Activated B cell treated with CpG ODN at 0.5 μM for 24 hours (primary cell): ENCODE measurements at regions not wholly inside any gene's neighbourhood (a gene's known extent, or its start where the extent isn't known, plus 50 kb on each side); places are given as distances from the start of the nearest gene placed in this dataset.

ENCODE experiments used
- ATAC-seq: fragments of 200-7000 bp; cut with Tn5 transposase; one replicate; pipeline ENCODE4 v1.10.0; 2021; ENCODE audit warnings: low read depth, mild to moderate bottlenecking, moderate library complexity
- CTCF ChIA-PET: fragments of 350-600 bp; sonication (Branson Sonifier 250); formaldehyde crosslinking; loops from one replicate; lab custom pipeline; 2021; ENCODE audit warnings: antibody characterized with exemption; lab: Charles Lee
- POLR2A ChIA-PET: fragments of 350-600 bp; sonication (Branson Sonifier 250); formaldehyde crosslinking; loops from one replicate; lab custom pipeline; 2021; ENCODE audit warnings: antibody characterized with exemption; lab: Charles Lee
- DNase-seq: peaks from one replicate; pipeline ENCODE4 v3.0.0; 2022
- H3K27ac Mint-ChIP-seq: one replicate; pipeline ENCODE4 v1.8.0; 2020; ENCODE audit warnings: mixed read lengths
- H3K27me3 Mint-ChIP-seq: one replicate; pipeline ENCODE4 v1.8.0; 2021; ENCODE audit warnings: mixed read lengths
- H3K36me3 Mint-ChIP-seq: one replicate; pipeline ENCODE4 v1.8.0; 2021; ENCODE audit warnings: low read depth, mixed read lengths
- H3K4me1 Mint-ChIP-seq: one replicate; pipeline ENCODE4 v1.8.0; 2021; ENCODE audit warnings: mixed read lengths
- H3K4me3 Mint-ChIP-seq: one replicate; pipeline ENCODE4 v1.8.0; 2020; ENCODE audit warnings: mild to moderate bottlenecking, mixed read lengths
- H3K9me3 Mint-ChIP-seq: one replicate; pipeline ENCODE4 v1.8.0; 2020; ENCODE audit warnings: mixed read lengths
- CTCF ChIP-seq: fragments of 200-600 bp; IDR thresholded peaks from one replicate; pipeline ENCODE4 v1.8.0; 2022; ENCODE audit warnings: antibody characterized with exemption, mild to moderate bottlenecking
- intact Hi-C: fragments of 100-400 bp; cut with micrococcal nuclease; formaldehyde crosslinking; loops from one replicate; pipeline ENCODE4 v1.15.1; 2024

GRCh38 chr21:32093646-32094462 lies 185.0 kb downstream of the MIS18A start:
- H3K27me3 Mint-ChIP-seq, result peaks cover 8% of the 10 kb centered on the region
- H3K4me3 Mint-ChIP-seq, result no peak overlapping the region
- no peak for TF ChIP-seq CTCF
- peaks cover 4% of the 10 kb centered on the region for H3K9me3 Mint-ChIP-seq
- ChIA-PET POLR2A (no interaction called here), CTCF (no interaction called here)
- intact Hi-C loops, result no loop called here
- H3K27ac Mint-ChIP-seq, result no peak overlapping the region
- ATAC-seq (no peak), DNase-seq (no peak)
- no peaks in the 10 kb centered on the region for H3K4me1 Mint-ChIP-seq
- H3K36me3 Mint-ChIP-seq, result no peaks in the 10 kb centered on the region

- POLR2A ChIA-PET, result no interaction called here
- peaks cover 8% of the 10 kb centered on the region for H3K27me3 Mint-ChIP-seq
Measured at GRCh38 chr21:32090956-32091355, 187.9 kb downstream of the MIS18A start.

DNA sequence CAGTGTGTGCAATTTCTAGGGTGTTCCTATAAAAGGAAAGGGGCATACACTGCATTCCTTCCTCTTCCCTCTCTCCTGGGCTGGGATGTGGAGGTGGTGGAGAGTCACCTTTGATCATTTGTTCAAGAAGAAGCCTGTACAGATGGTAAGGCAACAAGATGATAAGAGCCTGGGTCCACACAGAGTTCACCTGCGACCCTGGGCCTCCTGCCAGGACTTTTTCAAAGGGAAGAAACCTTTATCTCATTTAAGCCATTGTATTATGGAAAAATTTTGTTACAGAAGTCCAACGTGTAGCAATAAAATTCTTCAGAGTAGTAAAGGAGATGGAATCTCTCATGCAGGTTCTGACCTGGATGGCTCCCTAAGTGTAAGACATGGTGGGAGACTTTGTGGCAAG lies 189.1 kb downstream of the MIS18A start:
- no peak for DNase-seq
- H3K4me3 Mint-ChIP-seq, result no peak overlapping the region
- peaks cover 8% of the 10 kb centered on the region for H3K27me3 Mint-ChIP-seq
- ATAC-seq, result no peak
- no peak for TF ChIP-seq CTCF
- ChIA-PET POLR2A (no interaction called here), CTCF (no interaction called here)
- intact Hi-C loops, result no loop called here
- peaks cover 4% of the 10 kb centered on the region for H3K9me3 Mint-ChIP-seq
- no peaks in the 10 kb centered on the region for H3K36me3 Mint-ChIP-seq
- no peak overlapping the region for H3K27ac Mint-ChIP-seq
- no peaks in the 10 kb centered on the region for H3K4me1 Mint-ChIP-seq

More at GRCh38 chr21:32090956-32091355, 187.9 kb downstream of the MIS18A start:
- TF ChIP-seq CTCF, result no peak
- DNase-seq (no peak), ATAC-seq (no peak)
- Mint-ChIP-seq H3K4me3 (no peak overlapping the region), H3K27ac (no peak overlapping the region), H3K9me3 (peaks cover 4% of the 10 kb centered on the region), H3K36me3 (no peaks in the 10 kb centered on the region), H3K4me1 (no peaks in the 10 kb centered on the region)
- intact Hi-C loops, result no loop called here
- CTCF ChIA-PET, result no interaction called here

- peaks cover 5% of the 10 kb centered on the region for H3K27me3 Mint-ChIP-seq
- H3K27ac Mint-ChIP-seq, result no peak overlapping the region
- no peak for DNase-seq
- intact Hi-C loops, result no loop called here
- no peaks in the 10 kb centered on the region for H3K4me1 Mint-ChIP-seq
- ChIA-PET CTCF (no interaction called here), POLR2A (no interaction called here)
- H3K9me3 Mint-ChIP-seq, result peaks cover 4% of the 10 kb centered on the region
- no peak for ATAC-seq
- no peak overlapping the region for H3K4me3 Mint-ChIP-seq
- no peaks in the 10 kb centered on the region for H3K36me3 Mint-ChIP-seq
- TF ChIP-seq CTCF, result no peak
Measured at GRCh38 chr21:32088471-32088870, 190.4 kb downstream of the MIS18A start.

DNA sequence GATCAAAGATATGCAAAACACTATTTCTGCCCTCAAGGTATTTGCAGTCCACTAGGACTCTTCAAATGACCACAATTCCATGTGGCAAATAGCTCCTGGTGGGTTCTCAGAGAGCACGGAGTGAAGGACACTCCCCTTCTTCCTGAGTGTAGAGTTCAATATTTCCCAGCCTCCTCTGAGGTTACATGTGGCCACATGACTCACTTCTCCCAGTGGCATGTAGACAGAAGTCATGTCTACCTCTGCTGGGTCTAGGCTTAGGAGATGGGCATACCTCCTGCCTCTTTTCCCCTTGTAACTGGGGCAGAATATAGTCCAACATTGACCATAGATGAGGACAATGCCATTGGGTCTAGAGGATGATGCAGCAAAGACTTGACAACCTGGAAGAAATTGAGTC lies 191.4 kb downstream of the MIS18A start:
- DNase-seq (no peak), ATAC-seq (no peak)
- POLR2A ChIA-PET, result no interaction called here
- Mint-ChIP-seq H3K36me3 (no peaks in the 10 kb centered on the region), H3K27me3 (peaks cover 2% of the 10 kb centered on the region), H3K27ac (no peak overlapping the region), H3K9me3 (no peaks in the 10 kb centered on the region), H3K4me1 (no peaks in the 10 kb centered on the region), H3K4me3 (no peak overlapping the region)
- intact Hi-C loops, result no loop called here
- no peak for TF ChIP-seq CTCF
- CTCF ChIA-PET, result no interaction called here
